GM19193 (cell line): ENCODE measurements at regions not wholly inside any gene's neighbourhood (a gene's known extent, or its start where the extent isn't known, plus 50 kb on each side); places are given as distances from the start of the nearest gene placed in this dataset.

Source experiments
- POLR2A ChIP-seq: IDR thresholded peaks from 4 replicates; pipeline ENCODE4 v1.6.1; 2011; ENCODE audit not compliant: insufficient read depth, insufficient read length; ENCODE audit errors: extremely low read depth

DNA sequence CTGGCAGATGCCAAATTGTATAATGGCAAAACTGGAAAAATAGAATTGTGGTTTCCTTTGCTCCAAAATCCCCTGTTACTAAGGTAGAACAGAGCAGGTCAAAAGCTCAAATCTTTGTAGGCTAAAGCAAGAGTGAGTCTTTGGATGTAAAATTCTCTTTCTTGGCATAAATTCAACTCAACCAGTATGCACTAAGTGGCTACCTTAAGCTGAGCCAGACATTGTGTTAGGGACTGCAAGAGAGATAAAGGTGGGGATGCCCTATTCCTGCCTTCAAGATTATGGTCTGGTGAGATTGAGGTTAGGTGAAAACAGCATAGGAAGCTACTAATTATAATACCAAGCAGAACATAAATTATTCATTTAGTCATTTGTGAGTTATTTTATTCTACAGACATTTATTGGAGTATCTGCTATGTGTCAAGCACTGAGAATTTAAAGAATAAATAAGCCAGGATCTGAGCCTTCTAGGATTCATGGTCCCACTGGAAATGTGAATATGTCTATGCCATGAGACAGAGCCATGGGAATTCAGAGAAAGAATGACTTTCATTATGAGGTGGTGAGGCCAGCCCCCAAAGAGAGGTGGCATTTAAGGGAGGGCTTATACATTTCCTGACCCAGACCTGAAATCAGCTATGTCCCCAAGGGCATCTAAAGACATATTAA is 198.0 kb upstream of the NCKAP5 start:
- no peak for TF ChIP-seq POLR2A

DNA sequence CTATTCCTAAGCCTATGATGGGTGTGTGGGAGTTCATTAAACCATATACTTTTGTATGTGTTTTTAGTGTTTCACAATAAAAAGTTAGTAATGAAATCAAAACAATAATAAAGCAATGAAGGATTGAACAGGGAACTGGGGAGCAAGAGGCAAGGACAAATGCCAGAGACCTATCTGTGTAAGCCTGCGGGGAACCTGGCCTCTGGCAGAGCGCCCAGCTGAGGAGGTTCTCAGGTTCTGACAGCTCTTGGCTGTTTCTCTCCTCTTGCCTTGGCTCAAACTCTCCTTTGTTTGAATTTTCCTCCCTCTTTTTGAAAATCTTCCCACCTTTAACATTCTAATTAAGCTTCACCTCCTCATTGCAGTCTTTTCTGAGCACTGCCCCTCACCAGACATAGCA is 200.0 kb upstream of the NCKAP5 start:
- no peak for TF ChIP-seq POLR2A

DNA sequence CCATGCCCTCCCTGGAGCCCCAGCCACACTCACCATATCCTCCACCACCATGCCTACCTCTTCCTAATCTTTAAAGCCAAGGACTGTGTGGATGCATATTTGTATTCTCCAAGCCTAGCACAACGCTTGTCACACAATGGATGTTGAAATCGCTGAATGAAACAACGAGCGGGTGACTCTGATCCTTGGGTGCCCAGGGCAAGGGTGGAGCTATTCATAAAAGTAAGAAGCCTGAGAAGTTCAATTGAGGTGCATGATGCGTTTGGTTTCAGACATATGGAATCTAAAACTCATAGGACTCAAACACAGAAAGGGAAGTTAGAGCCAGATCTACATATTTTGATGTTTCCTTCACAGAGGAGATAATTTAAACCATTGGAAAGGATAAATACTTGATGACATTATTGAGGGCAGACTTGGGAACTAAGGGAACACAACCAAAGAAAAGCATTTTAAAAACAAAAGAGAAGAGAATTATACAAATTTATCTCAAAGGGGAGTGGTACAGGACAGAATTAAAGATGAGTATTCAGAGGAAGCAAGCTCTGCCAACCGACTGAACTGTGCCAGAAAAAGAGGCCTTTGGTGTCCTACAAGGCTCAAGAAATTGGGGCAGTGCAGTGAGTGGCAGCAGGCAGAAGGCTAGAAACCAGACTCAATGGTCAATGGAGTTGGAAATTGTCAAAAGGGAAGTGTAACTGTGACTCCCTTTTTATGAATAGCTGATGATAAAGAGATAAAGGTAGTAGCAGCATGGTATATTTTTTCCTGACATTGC is 200.6 kb upstream of the NCKAP5 start:
- TF ChIP-seq POLR2A: no peak

DNA sequence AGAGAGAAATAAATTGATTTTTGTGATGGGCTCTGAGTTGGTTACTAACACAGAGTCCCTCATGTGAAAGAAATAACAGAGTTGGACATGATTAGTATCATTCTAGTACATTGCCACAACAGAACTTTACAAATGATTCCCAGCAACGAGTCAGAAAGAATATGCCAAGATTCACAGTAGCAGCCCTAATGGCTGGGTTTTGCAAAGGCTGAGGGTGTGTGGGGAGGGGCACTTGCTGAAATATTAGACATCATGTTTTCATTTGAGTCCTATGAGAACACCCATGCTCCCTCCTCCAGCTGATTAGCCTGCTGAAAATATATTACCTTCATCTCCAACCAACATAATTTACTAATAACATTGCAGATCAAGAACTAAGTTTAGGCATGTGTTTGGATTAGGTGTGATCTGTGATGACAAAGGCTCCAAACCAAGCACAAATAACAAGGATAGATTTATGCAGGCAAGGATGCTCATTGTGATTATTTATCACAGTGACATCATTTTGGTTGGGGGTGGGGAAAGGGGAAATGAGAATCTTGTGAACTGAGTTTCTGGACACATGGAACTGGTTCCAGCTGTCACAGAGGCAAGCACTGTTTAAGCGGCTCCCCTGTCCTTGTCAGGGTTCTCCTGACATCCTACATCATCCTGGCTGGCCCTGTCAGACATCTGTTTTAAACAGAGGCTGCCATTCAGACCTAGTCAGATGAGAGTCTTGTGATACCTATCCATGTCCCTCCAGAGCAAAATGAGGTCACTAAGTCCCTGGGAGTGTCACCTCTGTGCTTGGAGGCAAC is 205.8 kb upstream of the NCKAP5 start:
- TF ChIP-seq POLR2A: no peak

DNA sequence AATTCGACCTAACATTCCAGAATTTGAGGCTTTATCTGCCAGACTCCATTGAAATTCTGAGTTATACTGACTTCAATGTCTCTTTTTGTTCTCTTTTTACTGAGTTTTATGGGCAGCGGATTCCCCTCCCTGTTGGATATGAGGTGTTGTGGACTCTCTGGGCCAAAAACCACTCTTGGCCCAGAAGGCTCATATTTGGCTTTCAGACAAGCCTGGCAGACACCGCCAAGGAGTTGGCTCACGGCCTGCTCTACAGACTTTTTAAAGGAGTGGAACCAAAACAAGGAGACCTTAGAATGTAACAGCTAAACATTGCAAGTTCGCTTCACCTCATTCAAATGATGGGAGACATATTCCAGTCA is 206.4 kb upstream of the NCKAP5 start:
- TF ChIP-seq POLR2A: no peak

GRCh38 chr2:133776936-133777573 is 208.8 kb upstream of the NCKAP5 start:
- no peak for TF ChIP-seq POLR2A

GRCh38 chr2:133777574-133777960 is 209.3 kb upstream of the NCKAP5 start:
- no peak for TF ChIP-seq POLR2A

GRCh38 chr2:133780099-133780996 is 212.1 kb upstream of the NCKAP5 start:
- TF ChIP-seq POLR2A: no peak

DNA sequence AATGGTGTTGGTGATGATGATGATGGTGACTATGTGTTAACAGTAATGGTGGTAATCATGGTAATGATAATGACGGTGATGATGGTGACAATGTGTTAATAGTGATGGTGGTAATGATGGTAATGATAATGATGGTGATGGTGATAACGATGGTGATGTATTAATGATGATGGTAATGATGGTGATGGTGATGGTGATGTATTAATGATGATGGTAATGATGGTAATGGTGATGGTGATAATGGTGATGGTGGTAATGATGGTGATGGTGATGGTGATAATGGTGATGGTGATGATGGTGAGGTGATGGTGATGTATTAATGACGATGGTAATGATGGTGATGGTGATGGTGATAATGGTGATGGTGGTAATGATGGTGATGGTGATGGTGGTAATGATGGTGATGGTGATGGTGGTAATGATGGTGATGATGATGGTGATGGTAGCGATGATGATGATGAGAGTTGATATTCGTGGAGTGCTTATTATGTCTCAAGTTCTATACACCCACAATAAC is 212.8 kb upstream of the NCKAP5 start:
- TF ChIP-seq POLR2A: no peak

- TF ChIP-seq POLR2A: no peak
Measured at GRCh38 chr2:133787207-133787606, 218.9 kb upstream of the NCKAP5 start.

GRCh38 chr2:133787651-133788050 is 219.4 kb upstream of the NCKAP5 start:
- TF ChIP-seq POLR2A: no peak

- no peak for TF ChIP-seq POLR2A
Measured at GRCh38 chr2:133788386-133788785, 220.1 kb upstream of the NCKAP5 start.

- no peak for TF ChIP-seq POLR2A
Measured at GRCh38 chr2:133789743-133790142, 221.5 kb upstream of the NCKAP5 start.

DNA sequence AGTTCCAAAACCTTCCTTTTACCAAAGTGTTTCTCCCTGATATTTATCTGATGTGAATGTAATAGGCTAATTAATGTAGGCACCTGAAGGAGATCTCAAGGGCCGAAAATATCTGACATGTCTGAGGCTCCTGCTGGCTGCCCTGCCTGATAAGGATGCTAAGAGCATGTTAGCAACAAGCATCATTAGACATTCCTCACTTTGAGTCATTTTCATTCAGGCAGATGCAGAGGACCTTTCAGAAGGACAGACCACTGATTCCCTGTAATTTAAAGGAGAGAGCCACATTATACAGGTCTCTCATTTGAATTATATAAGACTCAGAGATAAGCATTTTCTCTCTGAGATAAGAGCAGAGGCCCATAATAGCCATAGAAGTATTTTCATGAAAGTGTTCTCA is 222.4 kb upstream of the NCKAP5 start:
- TF ChIP-seq POLR2A: no peak
